IMR-90 (cell line): ENCODE measurements at regions not wholly inside any gene's neighbourhood (a gene's known extent, or its start where the extent isn't known, plus 50 kb on each side); places are given as distances from the start of the nearest gene placed in this dataset.

ENCODE experiments used
- BHLHE40 ChIP-seq: fragments of 150-350 bp; IDR thresholded peaks from 2 replicates; pipeline ENCODE4 v1.6.1; 2016; ENCODE audit warnings: mild to moderate bottlenecking, low read depth, low read length
- CEBPB ChIP-seq: IDR thresholded peaks from 2 replicates; pipeline ENCODE4 v1.6.1; 2012; ENCODE audit warnings: low read depth, low read length, improper control_type of control experiment
- FOS ChIP-seq: fragments of 150-350 bp; IDR thresholded peaks from 2 replicates; pipeline ENCODE4 v1.6.1; 2016; ENCODE audit warnings: low read depth, low read length
- MAFK ChIP-seq: IDR thresholded peaks from 2 replicates; pipeline ENCODE4 v1.6.1; 2012; ENCODE audit warnings: low read depth, low read length, improper control_type of control experiment
- POLR2A ChIP-seq: IDR thresholded peaks from 2 replicates; pipeline ENCODE4 v1.6.1; 2012; ENCODE audit warnings: mild to moderate bottlenecking, low read depth, low read length
- RAD21 ChIP-seq: IDR thresholded peaks from 2 replicates; pipeline ENCODE4 v1.6.1; 2012; ENCODE audit warnings: low read length, improper control_type of control experiment
- RFX5 ChIP-seq: IDR thresholded peaks from 2 replicates; pipeline ENCODE4 v1.8.0; 2012; ENCODE audit warnings: low read depth, mild to moderate bottlenecking, low read length, moderate library complexity
- TF ChIP-seq, protein P1 (sequence below): conservative IDR thresholded peaks from 2 replicates; pipeline ENCODE4 v1.5.1; 2012; ENCODE audit warnings: mild to moderate bottlenecking, low read depth, low read length, improper control_type of control experiment
- TF ChIP-seq, protein P2 (sequence below): fragments of 150-350 bp; IDR thresholded peaks from 2 replicates; pipeline ENCODE4 v1.6.1; 2017; ENCODE audit warnings: mild to moderate bottlenecking, antibody characterized with exemption, low read length, low read depth
- TF ChIP-seq, protein P3 (sequence below): fragments of 150-350 bp; IDR thresholded peaks from 2 replicates; pipeline ENCODE4 v1.6.1; 2016; ENCODE audit warnings: low read depth, mild to moderate bottlenecking, low read length, moderate library complexity, borderline replicate concordance

DNA sequence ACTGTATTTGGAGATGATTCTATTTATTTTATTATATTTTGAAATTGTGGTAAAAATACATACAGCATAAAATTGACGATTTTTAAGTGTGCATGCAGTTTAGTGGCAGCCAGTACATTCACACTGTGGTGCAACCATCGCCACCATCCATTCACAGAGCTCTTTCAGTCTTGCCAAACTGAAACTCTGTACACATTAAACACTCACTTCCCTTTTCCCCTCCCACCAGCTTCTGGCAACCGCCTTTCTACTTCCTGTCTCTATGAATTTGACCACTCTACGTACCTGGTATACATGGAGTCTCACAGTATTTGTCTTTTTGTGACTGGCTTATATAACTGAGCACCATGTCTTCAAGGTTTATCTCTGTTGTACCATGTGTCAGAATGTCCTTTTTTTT, 303.3 kb upstream of the ATP10A start:
- no peak for TF ChIP-seq POLR2A
- TF ChIP-seq, protein P1, sequence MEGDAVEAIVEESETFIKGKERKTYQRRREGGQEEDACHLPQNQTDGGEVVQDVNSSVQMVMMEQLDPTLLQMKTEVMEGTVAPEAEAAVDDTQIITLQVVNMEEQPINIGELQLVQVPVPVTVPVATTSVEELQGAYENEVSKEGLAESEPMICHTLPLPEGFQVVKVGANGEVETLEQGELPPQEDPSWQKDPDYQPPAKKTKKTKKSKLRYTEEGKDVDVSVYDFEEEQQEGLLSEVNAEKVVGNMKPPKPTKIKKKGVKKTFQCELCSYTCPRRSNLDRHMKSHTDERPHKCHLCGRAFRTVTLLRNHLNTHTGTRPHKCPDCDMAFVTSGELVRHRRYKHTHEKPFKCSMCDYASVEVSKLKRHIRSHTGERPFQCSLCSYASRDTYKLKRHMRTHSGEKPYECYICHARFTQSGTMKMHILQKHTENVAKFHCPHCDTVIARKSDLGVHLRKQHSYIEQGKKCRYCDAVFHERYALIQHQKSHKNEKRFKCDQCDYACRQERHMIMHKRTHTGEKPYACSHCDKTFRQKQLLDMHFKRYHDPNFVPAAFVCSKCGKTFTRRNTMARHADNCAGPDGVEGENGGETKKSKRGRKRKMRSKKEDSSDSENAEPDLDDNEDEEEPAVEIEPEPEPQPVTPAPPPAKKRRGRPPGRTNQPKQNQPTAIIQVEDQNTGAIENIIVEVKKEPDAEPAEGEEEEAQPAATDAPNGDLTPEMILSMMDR = no peak
- TF ChIP-seq CEBPB = no peak
- no peak for TF ChIP-seq BHLHE40
- no peak for TF ChIP-seq MAFK
- TF ChIP-seq, protein P2, sequence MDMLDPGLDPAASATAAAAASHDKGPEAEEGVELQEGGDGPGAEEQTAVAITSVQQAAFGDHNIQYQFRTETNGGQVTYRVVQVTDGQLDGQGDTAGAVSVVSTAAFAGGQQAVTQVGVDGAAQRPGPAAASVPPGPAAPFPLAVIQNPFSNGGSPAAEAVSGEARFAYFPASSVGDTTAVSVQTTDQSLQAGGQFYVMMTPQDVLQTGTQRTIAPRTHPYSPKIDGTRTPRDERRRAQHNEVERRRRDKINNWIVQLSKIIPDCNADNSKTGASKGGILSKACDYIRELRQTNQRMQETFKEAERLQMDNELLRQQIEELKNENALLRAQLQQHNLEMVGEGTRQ = no peak
- TF ChIP-seq RAD21 = no peak
- TF ChIP-seq, protein P3, sequence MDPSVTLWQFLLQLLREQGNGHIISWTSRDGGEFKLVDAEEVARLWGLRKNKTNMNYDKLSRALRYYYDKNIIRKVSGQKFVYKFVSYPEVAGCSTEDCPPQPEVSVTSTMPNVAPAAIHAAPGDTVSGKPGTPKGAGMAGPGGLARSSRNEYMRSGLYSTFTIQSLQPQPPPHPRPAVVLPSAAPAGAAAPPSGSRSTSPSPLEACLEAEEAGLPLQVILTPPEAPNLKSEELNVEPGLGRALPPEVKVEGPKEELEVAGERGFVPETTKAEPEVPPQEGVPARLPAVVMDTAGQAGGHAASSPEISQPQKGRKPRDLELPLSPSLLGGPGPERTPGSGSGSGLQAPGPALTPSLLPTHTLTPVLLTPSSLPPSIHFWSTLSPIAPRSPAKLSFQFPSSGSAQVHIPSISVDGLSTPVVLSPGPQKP = no peak
- no peak for TF ChIP-seq RFX5
- TF ChIP-seq FOS = no peak
